ENCODE measurements at regions not wholly inside any gene's neighbourhood (a gene's known extent, or its start where the extent isn't known, plus 50 kb on each side); places are given as distances from the start of the nearest gene placed in this dataset.

DNA sequence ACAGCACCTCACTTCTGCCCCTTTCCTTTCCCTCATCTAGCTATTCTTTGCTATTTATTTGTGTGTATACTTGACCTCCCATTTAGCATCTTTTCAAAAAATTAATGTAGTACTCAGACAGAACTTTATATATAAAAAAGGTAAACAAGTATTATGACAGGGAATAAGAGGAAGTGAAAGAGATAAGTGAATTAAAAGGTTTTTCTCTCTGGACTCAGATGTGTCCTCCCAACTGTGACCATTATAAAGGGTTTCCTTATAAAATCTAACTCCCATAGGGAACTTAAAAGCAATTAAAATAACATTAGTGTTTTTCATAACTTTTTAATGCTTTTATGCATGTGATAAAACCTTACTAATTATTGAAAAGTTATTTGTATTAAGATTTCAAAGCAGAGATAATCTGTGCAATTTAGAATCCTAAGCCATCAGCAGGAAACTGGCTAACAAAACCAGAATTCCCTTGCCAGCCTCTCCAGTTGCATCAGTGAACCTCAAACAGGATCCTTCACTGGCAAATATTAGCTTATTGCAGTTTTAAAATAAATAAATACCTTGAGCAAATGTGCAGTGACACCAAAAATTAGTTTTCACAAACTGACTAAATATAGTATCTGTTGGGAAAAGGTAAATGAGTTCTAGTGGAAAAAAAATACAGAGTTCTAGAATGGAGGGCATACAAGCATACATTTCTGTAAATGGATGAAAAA lies 930.7 kb downstream of the BCL11A start:
- no peak for DNase-seq

DNA sequence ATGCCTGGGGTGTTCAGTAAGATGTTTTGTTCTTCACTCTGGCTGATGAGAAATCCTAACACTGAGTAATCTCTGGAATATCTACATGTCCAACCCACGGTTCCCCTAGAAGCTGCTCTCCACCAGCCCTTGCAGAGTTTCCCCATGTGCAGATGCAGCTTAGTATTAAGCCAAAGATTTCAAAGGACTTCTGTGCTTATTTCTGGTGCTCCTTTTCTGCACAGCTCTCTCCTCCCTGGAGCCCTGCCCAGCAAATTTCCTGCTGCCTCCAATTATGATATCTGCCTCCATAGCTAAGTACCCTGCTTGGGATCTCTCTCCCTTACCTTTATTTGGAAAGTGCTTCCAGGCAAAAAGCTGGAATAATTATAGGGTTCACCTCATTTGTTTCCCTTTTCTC lies 949.3 kb downstream of the BCL11A start:
- DNase-seq = no peak

GRCh38 chr2:59594671-59595222 lies 958.7 kb downstream of the BCL11A start:
- DNase-seq = peak; percentile 79 to 84

GRCh38 chr2:59590798-59591197 lies 962.7 kb downstream of the BCL11A start:
- DNase-seq = no peak

GRCh38 chr2:59589881-59590280 lies 963.6 kb downstream of the BCL11A start:
- no peak for DNase-seq

GRCh38 chr2:59588286-59588685 lies 965.2 kb downstream of the BCL11A start:
- DNase-seq = no peak

- DNase-seq = no peak
Observed at GRCh38 chr2:59586176-59586575, 967.3 kb downstream of the BCL11A start.

GRCh38 chr2:59585655-59586054 lies 967.8 kb downstream of the BCL11A start:
- no peak for DNase-seq

- peak; percentile 49 to 52 for DNase-seq
Observed at GRCh38 chr2:59584958-59585357, 968.5 kb downstream of the BCL11A start.

GRCh38 chr2:59583173-59583765 lies 970.2 kb downstream of the BCL11A start:
- DNase-seq = no peak

- no peak for DNase-seq
Observed at GRCh38 chr2:59578349-59578748, 975.1 kb downstream of the BCL11A start.

DNA sequence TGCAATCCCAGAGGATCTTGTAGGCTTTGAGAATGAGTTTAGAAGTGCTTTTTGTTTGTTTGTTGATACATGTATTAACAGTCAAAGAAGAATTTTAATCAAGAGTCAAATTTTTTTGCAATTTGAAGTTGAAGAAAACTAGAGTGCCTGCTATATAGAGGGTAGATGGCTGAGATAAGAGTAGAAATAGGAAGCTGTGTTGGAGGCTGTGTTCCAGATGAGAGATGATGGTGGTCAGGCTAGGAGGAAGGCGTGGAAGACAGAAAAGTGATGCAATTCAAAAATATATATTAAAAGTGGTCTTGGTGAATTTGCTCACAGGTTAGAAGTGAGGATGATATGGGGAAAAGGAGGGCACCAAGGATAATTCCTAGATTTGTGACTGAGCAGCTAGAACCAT lies 978.3 kb downstream of the BCL11A start:
- peak; percentile 14 to 38 for DNase-seq

GRCh38 chr2:59572227-59572626 lies 981.2 kb downstream of the BCL11A start:
- no peak for DNase-seq

DNA sequence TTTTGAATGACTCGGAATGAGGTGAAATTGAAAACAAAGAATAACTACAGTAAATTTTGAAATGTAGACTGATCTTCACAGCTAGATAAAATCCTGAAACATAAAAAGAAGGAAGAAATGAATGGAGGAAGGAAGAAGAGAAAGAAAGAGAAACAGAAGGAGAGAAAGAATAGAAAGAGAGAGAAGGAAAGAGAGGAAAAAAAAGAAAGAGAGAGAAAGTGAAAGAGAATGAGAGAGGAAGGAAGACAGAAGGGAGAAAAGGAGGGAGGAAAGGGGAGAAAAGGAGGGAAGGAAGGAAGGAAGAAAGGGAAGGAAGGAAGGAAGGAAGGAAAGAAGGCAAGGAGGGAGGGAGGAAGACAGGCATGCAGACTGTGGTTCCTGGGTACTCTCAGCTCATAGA lies 982.6 kb downstream of the BCL11A start:
- DNase-seq = no peak

GRCh38 chr2:59569124-59569523 lies 984.3 kb downstream of the BCL11A start:
- no peak for DNase-seq

- no peak for DNase-seq
Observed at GRCh38 chr2:59568461-59568860, 985.0 kb downstream of the BCL11A start.

DNA sequence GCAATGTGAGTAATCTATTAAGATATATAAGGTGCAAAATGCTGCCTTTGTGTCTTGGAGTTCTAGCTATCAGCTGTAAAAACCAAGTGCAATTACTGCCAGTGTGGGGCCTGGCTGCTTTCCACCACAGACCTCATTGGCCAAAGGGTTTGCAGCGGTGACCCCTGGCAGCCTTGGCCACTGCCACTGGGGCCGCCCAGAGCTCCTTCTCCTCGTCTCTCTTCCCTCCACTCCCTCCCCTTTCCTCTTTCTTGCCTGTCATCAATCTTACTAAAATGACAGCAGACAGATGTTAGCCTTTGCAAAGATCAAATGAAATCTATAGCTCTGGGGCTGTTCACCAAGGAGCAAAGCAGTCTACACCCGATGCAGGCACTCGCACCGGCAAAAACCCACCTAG lies 986.3 kb downstream of the BCL11A start:
- no peak for DNase-seq

- no peak for DNase-seq
Observed at GRCh38 chr2:59566739-59567138, 986.7 kb downstream of the BCL11A start.

GRCh38 chr2:59561281-59561680 lies 992.2 kb downstream of the BCL11A start:
- DNase-seq = no peak

DNA sequence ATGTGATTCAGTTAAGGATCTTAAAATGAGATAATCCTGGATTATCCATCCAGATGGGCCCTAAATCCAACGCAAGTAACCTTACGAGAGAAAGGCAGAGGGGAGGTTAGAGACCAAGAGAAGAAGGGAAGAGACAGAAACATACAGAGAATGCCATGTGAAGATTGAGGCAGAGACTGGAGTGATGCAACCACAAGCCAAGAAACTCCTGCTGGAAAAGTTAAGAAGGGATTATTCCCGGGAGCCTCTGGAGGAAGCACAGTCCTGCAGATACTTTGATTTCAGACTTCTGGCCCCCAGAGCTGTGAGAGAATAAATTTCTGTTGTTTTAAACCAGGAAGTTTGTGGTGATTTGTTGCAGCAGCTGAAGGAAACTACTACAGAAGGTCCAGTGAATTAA lies 992.7 kb downstream of the BCL11A start:
- no peak for DNase-seq

GRCh38 chr2:59540864-59541263 lies 1012.6 kb downstream of the BCL11A start:
- DNase-seq = peak; percentile 31 to 63

DNA sequence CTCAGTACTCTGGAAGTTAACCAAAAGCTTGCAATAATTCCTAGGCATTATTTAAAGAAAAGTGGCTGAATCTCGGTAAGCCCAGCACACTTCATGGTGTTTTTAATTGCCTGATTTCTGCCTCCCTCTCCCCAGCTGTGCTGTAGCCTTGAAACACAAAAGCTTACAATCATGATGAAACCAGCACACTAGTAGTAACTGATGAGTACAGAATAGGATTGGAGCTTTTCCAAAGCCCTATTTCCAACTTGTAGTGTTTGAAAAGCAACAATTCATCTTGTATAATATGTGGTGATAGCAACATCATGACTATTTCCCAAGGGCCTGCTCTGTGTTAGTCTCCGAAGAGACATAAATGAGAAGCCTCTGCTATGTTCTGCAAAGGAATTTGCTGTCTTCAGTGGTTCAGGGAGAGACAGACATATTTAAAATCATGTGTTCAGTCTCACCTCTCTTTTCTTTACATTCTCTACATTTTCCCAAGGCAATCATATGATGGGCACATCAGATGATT lies 1015.0 kb downstream of the BCL11A start:
- DNase-seq = no peak

DNA sequence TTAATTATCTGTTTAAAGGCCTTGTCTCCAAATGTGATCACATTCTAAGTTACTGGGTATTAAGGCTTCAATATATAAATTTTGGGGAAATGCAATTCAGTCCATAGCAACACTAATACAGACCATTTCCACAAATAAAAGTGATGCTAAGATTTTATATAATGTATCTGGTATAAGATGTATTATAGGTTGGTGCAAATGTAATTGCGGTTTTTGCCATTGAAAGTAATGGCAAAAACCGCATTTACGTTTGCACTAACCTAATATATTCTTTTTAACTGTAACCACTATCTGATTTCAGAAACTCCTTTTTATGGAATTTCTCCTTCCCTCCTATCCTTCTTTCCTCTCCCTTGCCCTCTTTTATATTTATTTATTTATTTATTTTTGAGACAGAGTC lies 1020.6 kb downstream of the BCL11A start:
- DNase-seq = no peak

GRCh38 chr2:59530258-59530657 lies 1023.2 kb downstream of the BCL11A start:
- DNase-seq = no peak

Data from Kasumi-1 (cell line).